ENCODE measurements at regions not wholly inside any gene's neighbourhood (a gene's known extent, or its start where the extent isn't known, plus 50 kb on each side); places are given as distances from the start of the nearest gene placed in this dataset.

DNA sequence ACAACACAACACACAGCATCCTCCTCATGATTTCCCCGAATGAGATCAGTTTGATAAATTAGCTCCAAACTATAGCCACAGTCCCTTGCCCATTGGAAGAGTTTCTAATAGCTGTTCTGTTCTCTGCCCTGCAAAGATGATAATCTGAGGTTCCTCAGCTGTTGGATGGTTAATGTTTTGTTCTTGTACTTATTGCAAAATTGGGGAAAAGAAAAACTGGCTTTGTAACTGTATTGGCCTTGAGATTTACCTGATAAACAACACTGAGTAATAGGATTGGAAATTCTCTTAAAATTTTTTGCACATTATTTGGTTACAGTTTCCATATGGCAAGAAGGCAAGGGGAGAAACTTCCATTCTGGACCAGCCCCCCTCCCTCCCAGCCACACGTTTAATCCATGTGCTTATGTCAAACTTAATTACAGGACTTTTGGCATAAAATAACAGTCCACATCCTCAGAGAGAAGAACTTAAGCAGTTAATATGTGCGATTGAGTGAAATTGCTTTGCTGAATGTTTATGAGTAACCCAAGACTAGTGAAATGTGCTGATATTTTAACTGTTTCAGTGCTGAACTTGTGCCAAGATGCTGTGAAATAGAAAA is 119.1 kb upstream of the ZFHX3 start:
- WGBS, 2 donors: 34 to 35% methylated on average over 3 of the region's 3 CpGs
- H3K27me3 ChIP-seq: no peaks in the 10 kb centered on the region
- ATAC-seq (ENCODE audit: low FRiP score in 2 of 2) (peak in 1 of 2 donors; percentile 28), DNase-seq (no peak)
- TF ChIP-seq EP300 (IDR thresholded peaks at IDR 0.05) (no peak), POLR2A (IDR thresholded peaks at IDR 0.05) (no peak), CTCF (IDR thresholded peaks at IDR 0.05) (no peak), POLR2AphosphoS5 (IDR thresholded peaks at IDR 0.05) (no peak)
- H3K36me3 ChIP-seq: no peaks in the 10 kb centered on the region
- peak overlapping the region in 2 of 4 donors; percentile 35 to 56 for H3K27ac ChIP-seq
- H3K4me1 ChIP-seq: peaks cover 0 to 22% (median 15%) of the 10 kb centered on the region in 4 donors
- no peaks in the 10 kb centered on the region for H3K9me3 ChIP-seq
- H3K4me3 ChIP-seq: peak overlapping the region in 3 of 4 donors; percentile 5 to 35 (median 24)

DNA sequence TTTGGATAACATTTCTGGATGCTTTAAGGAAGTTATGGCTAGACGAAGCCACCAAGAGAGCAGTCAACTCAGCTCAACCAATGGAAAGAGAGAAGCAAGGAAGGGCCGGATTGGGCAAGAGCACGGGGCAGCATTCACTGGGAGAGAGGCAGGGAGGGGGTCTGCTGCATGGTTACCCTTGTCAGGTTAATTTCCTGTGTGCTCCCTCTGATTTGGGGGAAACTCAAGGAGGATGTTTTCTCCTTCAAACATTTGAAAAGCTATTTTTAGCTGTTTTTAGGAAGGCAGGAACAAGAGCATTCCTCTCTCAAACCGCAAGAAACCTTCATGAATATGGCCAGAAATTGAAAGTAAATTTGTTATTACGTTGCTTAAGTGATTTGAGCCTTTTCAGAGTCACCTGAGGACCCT is 118.5 kb upstream of the ZFHX3 start:
- DNase-seq (peak in 1 of 2 donors; percentile 43), ATAC-seq (ENCODE audit: low FRiP score in 2 of 2) (peak in 1 of 2 donors; percentile 75)
- H3K27ac ChIP-seq: peak overlapping the region in 3 of 4 donors; percentile 30 to 56 (median 35)
- peak overlapping the region in 3 of 4 donors; percentile 5 to 35 (median 24) for H3K4me3 ChIP-seq
- 18 to 25% methylated on average over 5 of the region's 5 CpGs for WGBS, 2 donors
- no peaks in the 10 kb centered on the region for H3K36me3 ChIP-seq
- TF ChIP-seq POLR2AphosphoS5 (IDR thresholded peaks at IDR 0.05) (no peak), EP300 (IDR thresholded peaks at IDR 0.05) (no peak), CTCF (IDR thresholded peaks at IDR 0.05) (no peak), POLR2A (IDR thresholded peaks at IDR 0.05) (peak in 1 of 4 donors; percentile 17)
- no peaks in the 10 kb centered on the region for H3K27me3 ChIP-seq
- H3K9me3 ChIP-seq: no peaks in the 10 kb centered on the region
- H3K4me1 ChIP-seq: peaks cover 0 to 16% (median 9%) of the 10 kb centered on the region in 4 donors

- Histone ChIP-seq H3K27me3 (no peaks in the 10 kb centered on the region), H3K4me3 (no peak overlapping the region), H3K36me3 (no peaks in the 10 kb centered on the region), H3K4me1 (peaks cover 0 to 8% (median 3%) of the 10 kb centered on the region in 4 donors), H3K9me3 (no peaks in the 10 kb centered on the region), H3K27ac (no peak overlapping the region)
- ATAC-seq (ENCODE audit: low FRiP score in 2 of 2) (no peak), DNase-seq (no peak)
- TF ChIP-seq EP300 (IDR thresholded peaks at IDR 0.05) (no peak), POLR2AphosphoS5 (IDR thresholded peaks at IDR 0.05) (no peak), POLR2A (IDR thresholded peaks at IDR 0.05) (no peak), CTCF (IDR thresholded peaks at IDR 0.05) (no peak)
- WGBS, 2 donors: 47 to 55% methylated on average over 5 of the region's 5 CpGs
Observed at GRCh38 chr16:73163238-73163815, 115.4 kb upstream of the ZFHX3 start.

DNA sequence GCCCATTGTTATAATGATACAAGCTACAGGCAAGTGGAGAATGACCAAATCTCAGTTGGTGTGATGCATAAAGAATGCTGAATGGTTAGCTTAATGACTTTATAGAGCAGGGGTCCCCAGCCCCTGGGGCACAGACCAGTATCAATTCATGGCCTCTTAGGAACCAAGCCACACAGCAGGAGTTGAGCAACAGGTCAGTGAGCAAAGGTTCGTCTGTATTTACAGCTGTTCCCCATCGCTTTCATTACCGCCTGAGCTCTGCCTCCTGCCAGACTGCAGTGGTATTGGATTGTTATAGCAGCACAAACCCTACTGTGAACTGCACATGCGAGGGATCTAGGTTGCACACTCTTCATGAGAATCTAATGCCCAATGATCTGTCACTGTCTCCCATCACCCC is 114.0 kb upstream of the ZFHX3 start:
- Histone ChIP-seq H3K36me3 (no peaks in the 10 kb centered on the region), H3K27me3 (no peaks in the 10 kb centered on the region), H3K4me1 (peaks cover 0 to 10% (median 5%) of the 10 kb centered on the region in 4 donors), H3K9me3 (no peaks in the 10 kb centered on the region), H3K27ac (no peak overlapping the region), H3K4me3 (no peak overlapping the region)
- ATAC-seq (ENCODE audit: low FRiP score in 2 of 2): no peak
- WGBS, 2 donors: 88 to 95% methylated on average over 4 of the region's 4 CpGs
- TF ChIP-seq EP300 (IDR thresholded peaks at IDR 0.05): no peak
- TF ChIP-seq POLR2AphosphoS5 (IDR thresholded peaks at IDR 0.05): no peak
- TF ChIP-seq CTCF (IDR thresholded peaks at IDR 0.05): no peak
- TF ChIP-seq POLR2A (IDR thresholded peaks at IDR 0.05): no peak
- no peak for DNase-seq

Measured in upper lobe of left lung (tissue), 6 donors.